ENCODE measurements at regions not wholly inside any gene's neighbourhood (a gene's known extent, or its start where the extent isn't known, plus 50 kb on each side); places are given as distances from the start of the nearest gene placed in this dataset.

GRCh38 chr21:22796147-22796546 is 1797.9 kb downstream of the NCAM2 start:
- no peak for DNase-seq (ENCODE audit: low read depth in 1 of 2, low spot score in 1 of 2)
- POLR2A ChIA-PET: no interaction called here
- ATAC-seq: no peak
- FAIRE-seq: no peak
- no peak overlapping the region for H3K4me3 ChIP-seq
- H3K9me3 ChIP-seq: no peaks in the 10 kb centered on the region
- TF ChIP-seq POLR2A (IDR thresholded peaks at IDR 0.05; ENCODE audit: low read length) (no peak), TFCP2L1 (CRISPR knock-in tag; IDR thresholded peaks at IDR 0.05) (no peak), POLR2AphosphoS2 (conservative IDR thresholded peaks at IDR 0.05; ENCODE audit: low read length) (no peak), HES2 (IDR thresholded peaks at IDR 0.05) (no peak), RNF2 (IDR thresholded peaks at IDR 0.05; ENCODE audit: borderline replicate concordance, low read depth) (no peak), SMC3 (IDR thresholded peaks at IDR 0.05) (no peak), HOXB5 (CRISPR knock-in tag; IDR thresholded peaks at IDR 0.05) (no peak)
- TF ChIP-seq, protein P1, sequence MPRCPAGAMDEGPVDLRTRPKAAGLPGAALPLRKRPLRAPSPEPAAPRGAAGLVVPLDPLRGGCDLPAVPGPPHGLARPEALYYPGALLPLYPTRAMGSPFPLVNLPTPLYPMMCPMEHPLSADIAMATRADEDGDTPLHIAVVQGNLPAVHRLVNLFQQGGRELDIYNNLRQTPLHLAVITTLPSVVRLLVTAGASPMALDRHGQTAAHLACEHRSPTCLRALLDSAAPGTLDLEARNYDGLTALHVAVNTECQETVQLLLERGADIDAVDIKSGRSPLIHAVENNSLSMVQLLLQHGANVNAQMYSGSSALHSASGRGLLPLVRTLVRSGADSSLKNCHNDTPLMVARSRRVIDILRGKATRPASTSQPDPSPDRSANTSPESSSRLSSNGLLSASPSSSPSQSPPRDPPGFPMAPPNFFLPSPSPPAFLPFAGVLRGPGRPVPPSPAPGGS (IDR thresholded peaks at IDR 0.05): no peak
- WGBS (ENCODE audit: missing lambda C conversion rate): 2% methylated on average over 9 of the region's 9 CpGs
- no peak overlapping the region for H3K27ac ChIP-seq
- H3K4me1 ChIP-seq: no peaks in the 10 kb centered on the region
- CTCF ChIA-PET: no interaction called here
- no peak overlapping the region for H3K4me2 ChIP-seq

- DNase-seq (ENCODE audit: low read depth in 1 of 2, low spot score in 1 of 2): no peak
These were observed 1805.9 kb downstream of the NCAM2 start for GRCh38 chr21:22804151-22804550.

DNA sequence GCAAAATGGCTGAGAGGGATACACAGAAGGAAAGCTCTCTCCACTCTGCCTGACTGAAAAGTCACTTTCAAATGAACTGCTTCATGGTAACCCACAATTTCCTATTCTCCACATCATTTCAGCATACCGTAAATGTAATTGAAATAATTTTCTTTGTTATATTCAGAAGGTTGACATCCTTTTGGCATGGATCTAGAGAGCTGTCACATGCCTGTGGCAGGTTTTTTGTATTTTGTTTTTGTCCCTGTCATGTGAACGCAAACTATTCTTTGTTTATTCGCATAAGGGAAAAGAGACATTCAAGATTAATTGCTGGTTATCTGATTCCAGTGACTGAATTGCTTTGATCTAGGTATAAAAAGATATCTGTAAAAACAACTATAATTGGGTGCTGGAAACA is 1808.1 kb downstream of the NCAM2 start:
- H3K27ac ChIP-seq: no peak overlapping the region
- ChIA-PET CTCF (no interaction called here), POLR2A (no interaction called here)
- no peak overlapping the region for H3K4me3 ChIP-seq
- H3K4me1 ChIP-seq: no peaks in the 10 kb centered on the region
- 58% methylated on average over 3 of the region's 3 CpGs for WGBS (ENCODE audit: missing lambda C conversion rate)
- no peak for FAIRE-seq
- no peaks in the 10 kb centered on the region for H3K9me3 ChIP-seq
- ATAC-seq: no peak
- no peak overlapping the region for H3K4me2 ChIP-seq
- no peak for DNase-seq (ENCODE audit: low read depth in 1 of 2, low spot score in 1 of 2)
- TF ChIP-seq HEYL (CRISPR knock-in tag; IDR thresholded peaks at IDR 0.05): no peak
- TF ChIP-seq MYC (IDR thresholded peaks at IDR 0.05; ENCODE audit: borderline replicate concordance, low read length): no peak
- TF ChIP-seq, protein P2, sequence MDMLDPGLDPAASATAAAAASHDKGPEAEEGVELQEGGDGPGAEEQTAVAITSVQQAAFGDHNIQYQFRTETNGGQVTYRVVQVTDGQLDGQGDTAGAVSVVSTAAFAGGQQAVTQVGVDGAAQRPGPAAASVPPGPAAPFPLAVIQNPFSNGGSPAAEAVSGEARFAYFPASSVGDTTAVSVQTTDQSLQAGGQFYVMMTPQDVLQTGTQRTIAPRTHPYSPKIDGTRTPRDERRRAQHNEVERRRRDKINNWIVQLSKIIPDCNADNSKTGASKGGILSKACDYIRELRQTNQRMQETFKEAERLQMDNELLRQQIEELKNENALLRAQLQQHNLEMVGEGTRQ (IDR thresholded peaks at IDR 0.05): no peak
- TF ChIP-seq MAX (IDR thresholded peaks at IDR 0.05): no peak
- TF ChIP-seq NPAS2 (CRISPR knock-in tag; IDR thresholded peaks at IDR 0.05; ENCODE audit: borderline replicate concordance): no peak
- TF ChIP-seq, protein P1 (IDR thresholded peaks at IDR 0.05): no peak
- TF ChIP-seq, protein P3, sequence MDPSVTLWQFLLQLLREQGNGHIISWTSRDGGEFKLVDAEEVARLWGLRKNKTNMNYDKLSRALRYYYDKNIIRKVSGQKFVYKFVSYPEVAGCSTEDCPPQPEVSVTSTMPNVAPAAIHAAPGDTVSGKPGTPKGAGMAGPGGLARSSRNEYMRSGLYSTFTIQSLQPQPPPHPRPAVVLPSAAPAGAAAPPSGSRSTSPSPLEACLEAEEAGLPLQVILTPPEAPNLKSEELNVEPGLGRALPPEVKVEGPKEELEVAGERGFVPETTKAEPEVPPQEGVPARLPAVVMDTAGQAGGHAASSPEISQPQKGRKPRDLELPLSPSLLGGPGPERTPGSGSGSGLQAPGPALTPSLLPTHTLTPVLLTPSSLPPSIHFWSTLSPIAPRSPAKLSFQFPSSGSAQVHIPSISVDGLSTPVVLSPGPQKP (IDR thresholded peaks at IDR 0.05; ENCODE audit: low read depth, low read length): no peak
- no peak for TF ChIP-seq CHD2 (IDR thresholded peaks at IDR 0.05; ENCODE audit: low read length, partially characterized antibody)
- TF ChIP-seq ZNF302 (CRISPR knock-in tag; IDR thresholded peaks at IDR 0.05): no peak
- no peak for TF ChIP-seq GATA3 (IDR thresholded peaks at IDR 0.05; ENCODE audit: borderline replicate concordance)
- no peak for TF ChIP-seq POLR2AphosphoS2 (conservative IDR thresholded peaks at IDR 0.05; ENCODE audit: low read length)

More at GRCh38 chr21:22804151-22804550, 1805.9 kb downstream of the NCAM2 start:
- Histone ChIP-seq H3K4me1 (no peaks in the 10 kb centered on the region), H3K4me3 (no peak overlapping the region), H3K9me3 (no peaks in the 10 kb centered on the region), H3K4me2 (no peak overlapping the region), H3K27ac (no peak overlapping the region)
- CTCF ChIA-PET: no interaction called here
- POLR2A ChIA-PET: no interaction called here
- no peak for ATAC-seq
- FAIRE-seq: no peak
- 32% methylated on average over 3 of the region's 3 CpGs for WGBS (ENCODE audit: missing lambda C conversion rate)
- TF ChIP-seq SMC3 (IDR thresholded peaks at IDR 0.05) (no peak), CTCF (IDR thresholded peaks at IDR 0.05) (no peak), JUN (IDR thresholded peaks at IDR 0.05) (no peak), MAFK (IDR thresholded peaks at IDR 0.05; ENCODE audit: partially characterized antibody) (no peak), ESRRA (IDR thresholded peaks at IDR 0.05; ENCODE audit: borderline replicate concordance, low read length) (no peak), FOSL2 (IDR thresholded peaks at IDR 0.05) (no peak), FOSL2 (CRISPR knock-in tag; IDR thresholded peaks at IDR 0.05) (no peak), MAX (IDR thresholded peaks at IDR 0.05) (no peak), ZNF302 (CRISPR knock-in tag; IDR thresholded peaks at IDR 0.05) (no peak), NFE2L2 (conservative IDR thresholded peaks at IDR 0.05; ENCODE audit: low read length) (no peak), ATOH8 (CRISPR knock-in tag; IDR thresholded peaks at IDR 0.05; ENCODE audit: low read depth) (no peak), EP300 (IDR thresholded peaks at IDR 0.05) (no peak), HOXA7 (CRISPR knock-in tag; IDR thresholded peaks at IDR 0.05) (no peak)
